ENCODE measurements at regions not wholly inside any gene's neighbourhood (a gene's known extent, or its start where the extent isn't known, plus 50 kb on each side); places are given as distances from the start of the nearest gene placed in this dataset.
"Not testable (repeated sequence)": the region's sequence is repeated elsewhere in the genome, so short reads cannot be mapped to it uniquely, and the experiment has no call there.

DNA sequence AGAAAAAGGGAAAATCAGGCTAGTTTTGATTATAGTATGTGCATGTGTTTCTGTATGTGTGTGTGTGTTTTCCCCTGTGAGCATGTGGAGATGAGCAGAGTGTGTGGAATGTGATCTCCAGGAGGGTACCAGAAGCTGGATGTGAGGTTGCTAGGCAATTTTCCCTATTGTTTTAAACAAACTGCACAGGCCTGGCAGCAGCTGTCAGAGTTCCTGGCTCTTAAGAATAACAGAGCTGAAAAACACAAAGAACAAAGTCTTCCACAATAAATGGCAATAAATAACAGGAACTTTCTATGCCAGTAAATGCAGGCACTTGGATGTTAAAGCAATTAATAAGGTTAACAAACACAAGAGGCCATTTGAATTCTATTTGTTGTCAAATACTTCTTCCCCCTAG is 344.6 kb upstream of the CTSO start:
- peak; percentile 76 for DNase-seq

DNA sequence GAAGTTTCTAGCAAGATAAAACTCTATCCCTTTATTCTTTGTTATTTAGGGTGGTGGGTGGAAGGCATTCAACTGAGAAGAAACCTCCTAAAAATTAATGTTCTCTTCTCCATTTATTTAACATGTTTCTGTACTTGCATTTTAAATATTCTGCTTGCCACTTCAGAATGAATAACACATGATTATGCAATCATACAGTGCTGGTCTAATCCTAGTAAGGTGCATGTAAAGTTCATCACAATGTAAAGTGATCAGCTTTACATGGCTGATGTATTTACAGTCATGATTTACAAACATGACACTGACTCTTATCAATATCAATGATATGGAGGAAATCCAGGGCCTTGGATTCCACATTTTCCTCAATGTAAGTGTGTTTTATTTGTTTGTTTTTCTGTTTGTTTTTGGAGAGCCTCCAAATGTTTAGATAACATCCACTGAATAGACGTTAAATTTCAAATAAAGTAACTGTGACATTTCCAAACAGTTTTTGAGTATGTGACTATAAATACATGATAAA is 342.1 kb upstream of the CTSO start:
- no peak for DNase-seq

DNA sequence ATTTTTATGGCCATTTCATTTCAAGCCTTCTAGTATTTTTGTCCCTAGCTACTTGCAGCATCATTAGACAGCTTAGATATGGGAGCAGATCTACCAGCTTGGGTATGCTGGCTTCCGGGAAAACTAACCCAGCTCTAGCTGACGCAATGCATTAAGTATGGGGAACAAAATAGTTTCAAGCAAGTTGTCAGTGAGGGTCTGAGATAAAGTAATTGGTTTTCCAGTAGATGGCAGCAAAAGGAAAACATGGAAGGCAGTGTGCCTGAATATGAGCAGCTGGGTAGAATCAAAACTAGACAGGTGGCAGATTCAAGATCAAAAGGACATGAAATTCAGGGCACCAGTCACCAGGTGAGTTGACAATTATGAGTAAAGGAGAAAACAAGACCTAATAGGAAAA is 340.9 kb upstream of the CTSO start:
- peak; percentile 92 for DNase-seq

- peak; percentile 89 for DNase-seq
These were observed 340.1 kb upstream of the CTSO start for GRCh38 chr4:156293657-156294297.

GRCh38 chr4:156291317-156291716 is 337.7 kb upstream of the CTSO start:
- DNase-seq: peak; percentile 71

DNA sequence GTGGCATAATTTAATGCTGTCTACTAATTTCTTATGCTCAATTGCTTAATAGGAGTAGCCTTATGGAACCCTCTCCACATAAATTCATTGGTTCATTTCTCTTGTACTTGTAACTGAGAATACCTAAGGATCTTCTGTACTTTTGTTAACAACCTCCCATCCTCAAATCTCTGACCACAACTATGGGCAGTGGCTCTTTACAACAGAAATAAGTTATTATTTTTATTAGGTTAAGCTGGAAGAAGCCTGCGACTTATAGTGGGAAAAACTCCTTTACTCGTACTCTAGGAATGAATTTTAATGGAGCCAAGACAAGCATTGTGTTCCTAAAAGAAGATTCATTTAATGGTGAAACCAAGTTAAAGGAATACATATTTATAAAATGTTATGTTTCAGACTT is 337.1 kb upstream of the CTSO start:
- DNase-seq: peak; percentile 24

DNA sequence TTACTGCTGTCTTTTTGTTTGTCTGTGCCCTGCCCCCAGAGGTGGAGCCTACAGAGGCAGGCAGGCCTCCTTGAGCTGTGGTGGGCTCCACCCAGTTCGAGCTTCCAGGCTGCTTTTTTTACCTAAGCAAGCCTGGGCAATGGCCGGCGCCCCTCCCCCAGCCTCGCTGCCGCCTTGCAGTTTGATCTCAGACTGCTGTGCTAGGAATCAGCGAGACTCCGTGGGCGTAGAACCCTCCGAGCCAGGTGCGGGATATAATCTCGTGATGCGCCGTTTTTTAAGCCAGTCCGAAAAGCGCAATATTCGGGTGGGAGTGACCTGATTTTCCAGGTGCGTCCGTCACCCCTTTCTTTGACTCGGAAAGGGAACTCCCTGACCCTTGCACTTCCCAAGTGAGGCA is 336.4 kb upstream of the CTSO start:
- DNase-seq: not testable (repeated sequence)

DNA sequence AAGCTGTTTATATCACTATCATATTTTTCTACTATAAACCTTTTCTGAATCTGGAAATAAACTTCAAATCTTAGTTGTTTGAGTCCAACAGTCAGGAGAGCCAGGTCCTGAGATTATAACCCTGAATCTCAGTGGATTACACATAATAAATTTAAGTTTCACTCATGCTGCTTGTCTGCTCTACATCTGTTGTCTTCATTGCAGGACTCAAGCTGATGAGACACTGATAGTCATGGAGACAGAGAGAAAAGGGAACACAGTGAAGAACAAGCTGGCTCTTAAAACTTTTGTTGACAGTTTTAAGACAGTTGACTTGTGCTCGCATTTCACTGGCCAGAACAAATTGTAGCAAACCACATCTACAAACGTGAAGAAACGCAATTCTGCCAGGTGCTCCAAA is 327.0 kb upstream of the CTSO start:
- no peak for DNase-seq

- DNase-seq: no peak
These were observed 311.7 kb upstream of the CTSO start for GRCh38 chr4:156265407-156265806.

GRCh38 chr4:156261230-156261629 is 307.6 kb upstream of the CTSO start:
- DNase-seq: no peak

DNA sequence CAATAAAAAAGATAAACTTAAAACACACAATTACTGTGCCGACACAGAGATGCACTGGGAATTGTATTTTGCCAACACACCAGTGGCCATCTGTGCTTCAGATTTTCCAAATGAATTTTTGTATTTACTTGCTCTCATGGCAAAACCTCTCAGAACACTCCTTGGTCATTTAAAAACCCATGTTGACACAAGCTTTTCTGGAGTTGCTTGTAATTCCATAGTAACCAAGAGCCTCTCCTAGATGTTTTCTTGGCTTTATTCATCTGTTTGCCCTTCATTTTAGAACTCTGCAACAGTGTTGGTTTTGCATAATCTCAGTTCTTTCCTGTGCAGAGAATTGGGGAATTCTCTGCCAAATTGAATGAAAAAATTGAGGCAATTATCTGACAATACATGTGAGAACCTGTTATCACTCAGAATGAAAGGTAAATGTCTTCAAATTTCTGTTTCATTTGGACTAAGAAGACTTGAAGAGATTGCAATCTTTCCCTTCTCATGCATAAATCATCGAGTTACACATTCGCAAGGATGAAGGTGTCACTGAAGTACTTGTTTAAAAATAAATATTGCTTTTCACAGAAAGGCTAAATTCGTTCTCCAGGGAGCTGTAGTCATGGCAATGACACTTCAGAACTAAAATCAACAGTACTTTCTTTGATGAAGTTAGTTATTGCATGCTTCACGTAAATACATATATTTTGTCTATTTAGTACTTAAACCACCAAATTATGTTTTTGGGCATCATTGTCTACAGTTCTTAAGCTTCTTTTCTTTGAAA is 301.8 kb upstream of the CTSO start:
- no peak for DNase-seq

- DNase-seq: peak; percentile 23
These were observed 298.8 kb upstream of the CTSO start for GRCh38 chr4:156252358-156252921.

DNA sequence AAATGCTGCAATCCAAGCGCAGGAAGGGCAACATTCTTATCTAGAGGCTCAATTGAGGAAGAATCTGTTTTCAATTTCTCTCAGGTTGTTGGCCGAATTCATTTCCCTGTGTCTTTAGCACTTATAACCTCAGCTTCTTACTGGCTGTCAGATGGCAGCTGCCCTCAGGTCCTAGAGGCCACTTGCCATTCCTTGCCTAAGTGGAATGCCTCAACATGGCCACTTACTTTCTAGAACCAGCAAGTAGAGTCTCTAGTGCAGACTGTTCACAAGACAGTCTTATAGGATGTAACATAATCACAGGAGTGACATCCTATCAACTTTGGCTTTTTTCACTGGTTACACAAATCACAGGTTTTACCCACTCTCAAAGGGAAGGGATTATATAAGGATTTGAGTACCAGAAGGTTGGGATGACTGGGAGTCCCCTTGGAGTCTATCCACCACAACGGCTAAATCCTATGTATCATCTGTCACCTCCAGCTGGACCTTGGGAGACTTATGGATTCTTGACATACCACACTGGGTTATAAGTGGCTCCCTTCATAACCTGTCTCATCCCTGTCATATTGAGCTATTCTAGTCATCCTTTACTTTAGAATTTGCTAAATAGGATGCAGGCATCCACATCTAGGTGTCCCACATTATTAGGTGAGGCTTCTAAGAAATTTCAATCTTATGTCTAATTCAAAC is 297.9 kb upstream of the CTSO start:
- DNase-seq: peak; percentile 15

DNA sequence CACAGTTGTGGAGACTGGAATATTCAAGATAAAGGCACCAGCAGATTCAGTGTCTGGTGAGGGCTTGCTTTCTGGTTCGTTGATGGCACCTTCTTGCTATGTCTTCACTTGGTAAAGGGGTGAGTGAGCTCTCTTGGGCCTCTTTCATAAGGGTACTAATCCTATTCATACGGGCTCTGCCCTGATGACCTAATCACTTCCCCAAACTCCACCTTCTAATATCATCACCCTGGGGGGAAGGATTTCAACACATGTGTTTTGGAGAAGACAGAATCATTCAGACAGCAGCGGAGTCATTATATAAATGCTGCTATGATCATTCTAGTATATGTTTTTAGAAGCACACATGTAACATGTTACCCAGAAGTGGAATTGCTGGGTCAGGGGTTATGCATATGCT is 295.3 kb upstream of the CTSO start:
- no peak for DNase-seq

- no peak for DNase-seq
These were observed 293.8 kb upstream of the CTSO start for GRCh38 chr4:156247470-156247869.

- no peak for DNase-seq
These were observed 289.3 kb upstream of the CTSO start for GRCh38 chr4:156243015-156243414.

- peak; percentile 8 for DNase-seq
These were observed 288.7 kb upstream of the CTSO start for GRCh38 chr4:156242390-156242789.

- DNase-seq: no peak
These were observed 288.2 kb upstream of the CTSO start for GRCh38 chr4:156241896-156242295.

DNA sequence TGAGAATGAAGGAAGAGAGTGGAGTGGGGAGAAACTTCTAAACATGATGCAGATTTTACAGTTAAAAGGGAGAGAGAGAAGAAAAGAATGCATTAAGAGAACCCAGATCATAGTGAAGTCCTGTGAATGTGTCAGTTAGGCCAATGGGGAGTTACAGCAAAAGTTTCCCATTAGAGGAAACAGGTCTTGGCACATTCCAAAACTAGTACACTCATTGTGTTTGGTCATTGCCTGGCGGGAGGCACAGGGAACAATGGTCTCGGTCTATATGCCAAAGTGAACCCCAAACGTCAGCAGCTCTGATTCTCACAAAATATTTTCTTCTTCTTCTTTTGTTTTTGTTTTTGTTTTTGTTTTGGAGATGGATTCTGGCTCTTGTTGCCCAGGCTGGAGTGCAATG is 284.5 kb upstream of the CTSO start:
- DNase-seq: no peak

- no peak for DNase-seq
These were observed 283.6 kb upstream of the CTSO start for GRCh38 chr4:156237231-156237630.

GRCh38 chr4:156230176-156230575 is 276.5 kb upstream of the CTSO start:
- no peak for DNase-seq

GRCh38 chr4:156228676-156229075 is 275.0 kb upstream of the CTSO start:
- DNase-seq: no peak

GRCh38 chr4:156227321-156227720 is 273.7 kb upstream of the CTSO start:
- DNase-seq: no peak

- DNase-seq: no peak
These were observed 270.3 kb upstream of the CTSO start for GRCh38 chr4:156223985-156224384.
